ENCODE measurements at regions not wholly inside any gene's neighbourhood (a gene's known extent, or its start where the extent isn't known, plus 50 kb on each side); places are given as distances from the start of the nearest gene placed in this dataset.

DNA sequence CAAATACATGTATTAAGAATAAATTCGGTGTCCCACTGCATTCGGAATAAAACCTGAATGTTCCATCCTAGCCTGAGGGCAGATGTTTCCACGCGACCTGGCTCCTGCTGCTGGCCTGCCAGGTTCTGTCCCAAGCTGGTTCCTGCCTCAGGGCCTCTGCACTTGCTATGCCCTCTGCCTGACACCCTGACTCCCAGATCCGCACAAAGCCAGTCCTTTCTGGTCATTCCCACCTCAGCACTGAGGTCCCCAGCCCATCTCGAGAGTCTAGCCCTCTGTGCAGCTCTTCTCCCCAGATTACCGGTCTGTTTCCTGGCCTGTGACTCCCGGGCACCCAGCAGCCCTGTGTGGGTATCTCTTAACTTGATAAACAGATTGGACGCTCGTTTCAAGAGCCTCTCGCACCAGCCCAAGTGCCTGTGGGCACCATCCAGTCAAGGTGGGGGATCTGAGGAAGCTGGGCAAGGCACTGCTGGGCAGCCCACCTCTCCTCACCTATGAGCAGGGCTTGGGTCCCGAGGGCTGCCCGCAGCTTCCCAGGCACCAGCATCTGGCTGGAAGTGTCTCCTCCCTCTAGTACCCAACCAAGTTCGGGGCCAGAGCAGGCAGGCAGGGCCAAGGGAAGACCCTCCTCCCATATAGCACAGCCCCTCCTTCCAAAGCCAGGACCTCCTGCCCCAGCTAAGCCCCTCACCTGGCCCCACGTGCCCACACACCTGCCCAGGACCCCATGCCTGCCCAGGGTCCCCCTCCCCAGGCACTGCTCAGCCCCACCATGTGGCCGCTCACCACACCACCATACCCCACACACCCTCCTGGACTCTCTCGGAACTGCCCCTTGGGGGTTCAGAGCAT lies 132.2 kb downstream of the NCOR2 start:
- TF ChIP-seq MLX (CRISPR knock-in tag; IDR thresholded peaks at IDR 0.05) (no peak), USF2 (CRISPR knock-in tag; IDR thresholded peaks at IDR 0.05) (no peak), ATF1 (CRISPR knock-in tag; IDR thresholded peaks at IDR 0.05) (no peak)
- TF ChIP-seq, protein P1, sequence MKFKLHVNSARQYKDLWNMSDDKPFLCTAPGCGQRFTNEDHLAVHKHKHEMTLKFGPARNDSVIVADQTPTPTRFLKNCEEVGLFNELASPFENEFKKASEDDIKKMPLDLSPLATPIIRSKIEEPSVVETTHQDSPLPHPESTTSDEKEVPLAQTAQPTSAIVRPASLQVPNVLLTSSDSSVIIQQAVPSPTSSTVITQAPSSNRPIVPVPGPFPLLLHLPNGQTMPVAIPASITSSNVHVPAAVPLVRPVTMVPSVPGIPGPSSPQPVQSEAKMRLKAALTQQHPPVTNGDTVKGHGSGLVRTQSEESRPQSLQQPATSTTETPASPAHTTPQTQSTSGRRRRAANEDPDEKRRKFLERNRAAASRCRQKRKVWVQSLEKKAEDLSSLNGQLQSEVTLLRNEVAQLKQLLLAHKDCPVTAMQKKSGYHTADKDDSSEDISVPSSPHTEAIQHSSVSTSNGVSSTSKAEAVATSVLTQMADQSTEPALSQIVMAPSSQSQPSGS (CRISPR knock-in tag; IDR thresholded peaks at IDR 0.05; ENCODE audit: borderline replicate concordance, low read depth) = no peak

Measured in WTC11 (cell line).